ENCODE measurements at regions not wholly inside any gene's neighbourhood (a gene's known extent, or its start where the extent isn't known, plus 50 kb on each side); places are given as distances from the start of the nearest gene placed in this dataset.

DNA sequence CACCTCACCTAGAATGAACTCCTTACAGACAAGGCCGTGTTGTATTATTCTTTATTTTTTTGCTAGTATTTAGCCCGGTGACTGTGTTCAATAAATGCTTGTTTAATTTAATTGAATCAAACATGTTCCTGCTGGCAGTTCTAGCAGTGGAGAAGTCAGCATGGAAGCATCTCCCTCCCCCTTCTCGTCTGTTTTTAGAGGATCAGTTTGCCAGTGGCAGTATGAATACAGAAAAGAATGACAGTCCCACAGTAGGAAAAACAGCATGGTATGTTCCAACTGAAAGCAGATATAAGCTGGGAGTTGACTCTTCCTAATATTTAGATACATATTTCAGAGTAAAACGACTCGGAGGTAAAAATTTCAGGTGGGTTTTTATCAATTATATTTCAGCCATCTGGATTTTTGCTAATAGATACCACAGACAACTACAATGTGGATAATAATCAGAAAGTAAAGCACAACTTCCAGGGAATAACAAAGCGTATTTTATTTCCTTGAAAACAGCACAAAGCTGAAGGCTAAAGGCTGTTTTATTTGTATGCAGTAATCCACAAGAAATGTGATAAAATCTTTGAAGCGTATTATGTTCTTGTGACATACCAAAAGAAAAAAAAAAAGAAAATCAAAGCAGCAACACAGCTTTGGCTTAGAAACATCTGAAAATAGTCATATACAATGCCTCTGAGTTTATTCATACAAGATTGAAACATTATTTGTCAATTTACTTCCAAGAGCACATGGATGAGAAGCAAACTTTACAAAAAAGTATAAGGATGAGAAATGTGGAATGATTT lies 244.5 kb upstream of the KCNMB2 start:
- no peak for DNase-seq

- DNase-seq = no peak
Measured at GRCh38 chr3:178295292-178295912, 240.8 kb upstream of the KCNMB2 start.

GRCh38 chr3:178297199-178297598 lies 239.0 kb upstream of the KCNMB2 start:
- DNase-seq = no peak

GRCh38 chr3:178297740-178298139 lies 238.5 kb upstream of the KCNMB2 start:
- no peak for DNase-seq

DNA sequence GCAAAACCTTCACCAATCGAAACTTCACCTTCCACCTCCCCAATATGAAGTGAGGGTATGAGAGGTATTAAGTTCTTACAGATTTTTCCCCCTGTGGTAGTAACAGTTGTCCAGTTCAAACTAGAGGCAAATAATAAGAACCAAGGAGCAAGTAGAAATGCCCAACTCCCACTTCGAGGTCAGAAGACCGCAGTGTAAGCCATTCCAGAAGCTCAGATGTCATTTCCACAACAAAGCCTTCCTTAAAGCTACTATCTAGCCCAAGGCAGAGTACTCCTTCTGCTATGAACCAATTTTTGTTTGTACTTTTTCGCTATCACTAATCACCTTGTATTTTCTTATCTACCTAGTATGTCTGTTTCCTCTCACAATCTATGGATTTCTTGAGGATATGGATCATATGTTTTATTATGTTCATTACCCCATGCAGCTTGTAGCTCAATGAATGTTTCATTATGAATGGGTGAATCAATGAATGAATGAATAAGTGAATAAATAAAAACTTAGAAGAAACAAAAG lies 235.7 kb upstream of the KCNMB2 start:
- DNase-seq = no peak

DNA sequence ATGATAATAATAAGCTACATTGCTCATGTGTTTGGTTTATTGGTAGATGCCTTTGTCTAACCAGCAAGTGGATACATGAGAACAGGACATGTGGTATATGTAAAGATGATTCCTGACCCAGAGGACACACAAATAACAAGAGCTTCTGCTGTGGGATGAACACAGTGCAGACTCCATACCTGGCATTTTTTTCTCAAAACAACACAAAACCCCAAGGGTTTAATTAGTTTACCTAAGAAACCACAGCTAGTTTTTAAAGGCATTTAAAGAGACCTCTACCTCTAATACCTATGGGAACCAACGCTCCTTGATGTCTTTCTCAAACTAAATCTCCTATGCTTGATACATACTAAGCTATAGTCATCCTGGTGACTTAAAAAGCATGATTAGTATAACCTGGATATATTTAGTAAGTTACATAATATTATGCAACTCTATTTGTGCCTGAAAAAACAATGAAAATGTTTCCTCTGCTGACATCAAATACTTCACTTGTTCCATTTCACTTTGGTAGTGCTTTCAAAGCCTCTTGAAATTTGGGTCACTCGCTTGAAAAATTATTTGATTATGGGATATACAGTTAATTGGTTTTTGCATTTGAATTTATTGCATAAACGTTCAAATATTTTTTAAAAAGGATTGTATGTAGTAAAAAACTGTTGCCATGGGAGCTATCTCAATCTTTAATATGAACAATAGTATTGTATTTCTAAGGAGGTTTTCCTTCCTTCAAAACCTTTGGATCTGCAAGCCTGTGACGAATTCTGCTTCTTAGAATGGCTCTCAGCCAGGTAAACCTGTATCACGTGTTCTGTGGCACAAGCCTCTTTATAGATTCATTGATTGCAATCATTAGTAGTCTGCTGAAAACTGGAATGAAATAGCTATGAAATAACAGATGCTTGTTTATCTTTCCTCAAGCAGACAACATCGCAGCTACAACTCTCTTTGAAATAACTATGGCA lies 233.0 kb upstream of the KCNMB2 start:
- DNase-seq = no peak

- no peak for DNase-seq
Measured at GRCh38 chr3:178304758-178305467, 231.3 kb upstream of the KCNMB2 start.

DNA sequence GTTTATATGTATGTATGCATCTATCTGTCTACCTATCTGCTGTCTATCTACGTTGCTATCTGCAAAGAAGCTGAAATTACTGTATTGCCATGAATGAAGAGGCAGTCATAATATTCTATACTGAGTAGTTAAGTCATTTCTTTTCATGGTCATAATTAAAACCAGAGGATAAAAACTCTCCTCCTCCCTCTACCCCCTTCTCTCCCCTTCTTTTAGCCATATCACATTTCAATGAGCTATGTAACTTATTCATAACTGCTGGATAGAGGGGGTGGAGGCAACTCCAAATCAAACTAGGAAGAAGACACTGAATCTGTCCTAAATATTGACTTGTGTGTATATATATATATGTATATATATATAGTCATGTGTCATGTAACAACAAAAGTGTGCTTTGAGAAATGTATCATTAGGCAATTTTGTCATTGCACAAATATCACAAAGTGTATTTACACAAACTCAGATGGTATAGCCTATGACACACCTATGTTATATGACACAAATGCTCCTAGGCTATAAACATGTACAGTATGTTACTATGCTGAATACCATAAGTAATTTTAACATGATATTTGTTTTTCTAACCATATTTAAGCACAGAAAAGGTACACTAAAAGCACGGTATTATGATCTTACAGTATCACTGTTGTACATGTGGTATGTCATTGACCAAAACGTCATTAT lies 229.7 kb upstream of the KCNMB2 start:
- DNase-seq = no peak

- DNase-seq = no peak
Measured at GRCh38 chr3:178308771-178309170, 227.5 kb upstream of the KCNMB2 start.

GRCh38 chr3:178310949-178311348 lies 225.3 kb upstream of the KCNMB2 start:
- no peak for DNase-seq

GRCh38 chr3:178313716-178314115 lies 222.5 kb upstream of the KCNMB2 start:
- no peak for DNase-seq

- DNase-seq = no peak
Measured at GRCh38 chr3:178318340-178318739, 217.9 kb upstream of the KCNMB2 start.

DNA sequence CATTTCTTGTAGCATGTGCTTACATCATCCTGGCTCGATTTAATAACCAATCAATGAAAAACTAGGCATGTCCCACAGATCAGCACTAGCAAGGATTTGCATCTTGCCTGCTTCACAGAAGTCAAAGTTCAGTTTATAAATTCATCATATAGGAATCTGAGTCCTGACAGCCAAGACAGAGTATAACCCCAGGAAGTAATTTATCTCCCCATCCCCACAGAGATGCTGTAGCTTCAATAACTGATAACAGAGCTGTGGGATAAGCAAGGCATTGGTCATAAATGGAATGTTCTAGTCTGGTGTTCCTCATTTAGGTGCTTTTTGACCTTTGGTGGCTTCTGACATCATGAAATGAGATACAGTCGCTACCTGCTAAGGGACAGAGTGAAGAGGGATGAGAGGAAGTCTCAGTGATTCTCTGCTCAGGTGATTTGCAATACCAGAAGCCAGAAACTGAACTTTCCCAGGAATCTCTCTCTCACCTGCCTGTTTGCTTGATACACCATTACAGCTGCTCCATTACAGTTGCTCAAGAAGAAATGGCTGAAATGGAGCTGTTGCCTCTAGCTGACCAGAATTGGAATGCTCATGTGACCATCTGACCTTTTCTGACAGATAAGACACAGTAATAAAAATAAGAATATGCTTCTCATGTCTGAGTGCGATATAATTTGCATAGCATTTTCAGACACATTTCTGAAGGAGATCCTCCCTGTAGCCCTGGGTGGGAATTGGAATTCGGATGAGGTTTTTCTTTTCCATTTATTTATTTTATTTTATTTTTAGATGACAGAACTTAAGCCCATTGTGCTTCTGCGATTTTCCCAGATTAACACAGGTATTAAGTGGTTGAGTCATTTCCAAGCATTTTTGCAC lies 217.1 kb upstream of the KCNMB2 start:
- no peak for DNase-seq

GRCh38 chr3:178320456-178321351 lies 215.5 kb upstream of the KCNMB2 start:
- DNase-seq = no peak

GRCh38 chr3:178324356-178324755 lies 211.9 kb upstream of the KCNMB2 start:
- no peak for DNase-seq

- DNase-seq = no peak
Measured at GRCh38 chr3:178325330-178325729, 210.9 kb upstream of the KCNMB2 start.

DNA sequence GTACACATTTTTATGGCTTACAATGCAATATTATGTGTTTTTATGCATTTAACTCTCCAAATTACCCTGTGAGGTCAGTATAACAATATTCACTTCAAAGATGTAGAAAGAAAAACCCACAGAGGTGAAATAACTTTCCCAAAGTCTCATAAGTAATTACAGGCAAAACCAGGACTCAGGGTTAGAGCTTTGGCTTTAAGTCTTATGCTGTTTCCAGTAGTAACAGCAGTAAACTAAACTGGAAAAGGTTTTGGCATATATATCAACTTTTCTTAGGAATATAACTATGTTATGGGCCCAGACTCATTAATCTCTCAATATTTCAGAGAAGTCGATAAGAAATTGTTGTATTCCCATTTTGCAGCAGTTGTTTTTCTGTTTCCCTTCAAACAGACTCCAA lies 206.3 kb upstream of the KCNMB2 start:
- no peak for DNase-seq

DNA sequence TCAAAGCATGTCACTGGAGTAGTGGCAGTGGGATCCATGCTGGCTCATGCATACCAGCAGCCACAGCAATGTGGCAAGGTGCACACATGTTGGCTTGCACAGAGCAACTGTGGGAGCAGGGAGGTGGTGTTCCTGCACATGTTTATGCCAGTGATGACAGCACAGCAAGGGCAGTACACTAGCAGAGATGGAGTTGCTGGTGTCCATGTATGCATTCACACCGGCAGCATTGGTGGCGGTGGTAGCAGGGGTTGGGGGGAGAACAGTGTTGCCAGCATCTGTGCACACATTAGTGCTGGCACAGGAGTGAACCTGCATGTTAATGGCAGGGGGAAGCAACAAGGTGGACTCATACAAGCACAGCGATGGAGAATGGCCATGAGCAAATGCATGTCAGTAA lies 202.0 kb upstream of the KCNMB2 start:
- DNase-seq = no peak

- no peak for DNase-seq
Measured at GRCh38 chr3:178336336-178336735, 199.9 kb upstream of the KCNMB2 start.

DNA sequence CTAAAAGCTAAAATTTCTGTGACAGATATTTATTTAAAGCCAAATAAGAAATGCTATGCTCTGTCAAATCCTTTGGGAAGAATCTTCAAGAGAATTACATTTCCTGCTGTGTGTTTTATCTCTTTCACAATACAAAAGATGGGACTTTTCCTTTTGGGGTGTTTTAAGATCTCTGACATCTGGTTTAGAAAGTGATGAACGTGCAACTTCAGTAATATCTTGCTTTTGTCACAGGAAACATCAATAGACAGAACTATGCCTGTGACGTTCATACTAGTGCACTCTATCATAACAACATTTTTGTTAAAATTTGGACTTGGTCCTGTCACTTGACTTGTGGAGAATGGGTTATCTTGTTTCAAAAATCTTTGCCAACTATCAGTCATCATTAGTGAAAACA lies 195.7 kb upstream of the KCNMB2 start:
- DNase-seq = no peak

Data from inflammatory macrophage (primary cell).